Iris pigment epithelial cell (primary cell): ENCODE measurements at regions not wholly inside any gene's neighbourhood (a gene's known extent, or its start where the extent isn't known, plus 50 kb on each side); places are given as distances from the start of the nearest gene placed in this dataset.
"Not testable (repeated sequence)": the region's sequence is repeated elsewhere in the genome, so short reads cannot be mapped to it uniquely, and the experiment has no call there.

Source experiments
- DNase-seq: peaks from one replicate; pipeline ENCODE4 v3.0.0-alpha.2; 2011; ENCODE audit warnings: low read depth

GRCh38 chr21:28281357-28281756 is 711.3 kb downstream of the LTN1 start:
- DNase-seq: not testable (repeated sequence)

- no peak for DNase-seq
Measured at GRCh38 chr21:28280611-28281010, 712.1 kb downstream of the LTN1 start.

GRCh38 chr21:28277324-28277723 is 715.4 kb downstream of the LTN1 start:
- DNase-seq: no peak

- DNase-seq: peak; percentile 78
Measured at GRCh38 chr21:28272272-28272992, 720.2 kb downstream of the LTN1 start.

GRCh38 chr21:28269173-28269572 is 723.5 kb downstream of the LTN1 start:
- DNase-seq: no peak

GRCh38 chr21:28268685-28269084 is 724.0 kb downstream of the LTN1 start:
- no peak for DNase-seq

GRCh38 chr21:28267449-28267848 is 725.2 kb downstream of the LTN1 start:
- no peak for DNase-seq

GRCh38 chr21:28266061-28266460 is 726.6 kb downstream of the LTN1 start:
- no peak for DNase-seq

- no peak for DNase-seq
Measured at GRCh38 chr21:28263974-28264373, 728.7 kb downstream of the LTN1 start.

- no peak for DNase-seq
Measured at GRCh38 chr21:28261298-28261697, 731.4 kb downstream of the LTN1 start.

GRCh38 chr21:28257276-28257675 is 735.4 kb downstream of the LTN1 start:
- DNase-seq: peak; percentile 59

- no peak for DNase-seq
Measured at GRCh38 chr21:28256837-28257236, 735.8 kb downstream of the LTN1 start.

- DNase-seq: peak; percentile 60
Measured at GRCh38 chr21:28256420-28256831, 736.3 kb downstream of the LTN1 start.

GRCh38 chr21:28253961-28254360 is 738.7 kb downstream of the LTN1 start:
- DNase-seq: no peak

GRCh38 chr21:28253338-28253737 is 739.3 kb downstream of the LTN1 start:
- DNase-seq: peak; percentile 75

GRCh38 chr21:28252928-28253327 is 739.7 kb downstream of the LTN1 start:
- no peak for DNase-seq

- DNase-seq: no peak
Measured at GRCh38 chr21:28250946-28251345, 741.7 kb downstream of the LTN1 start.

- DNase-seq: no peak
Measured at GRCh38 chr21:28247454-28248020, 745.1 kb downstream of the LTN1 start.

- peak; percentile 61 for DNase-seq
Measured at GRCh38 chr21:28240586-28240985, 752.1 kb downstream of the LTN1 start.

GRCh38 chr21:28239340-28239739 is 753.3 kb downstream of the LTN1 start:
- DNase-seq: no peak

- DNase-seq: no peak
Measured at GRCh38 chr21:28237661-28238060, 755.0 kb downstream of the LTN1 start.

GRCh38 chr21:28235169-28235895 is 757.3 kb downstream of the LTN1 start:
- no peak for DNase-seq

- DNase-seq: no peak
Measured at GRCh38 chr21:28234326-28234725, 758.4 kb downstream of the LTN1 start.
